Kidney (tissue), 13 donors: ENCODE measurements at regions not wholly inside any gene's neighbourhood (a gene's known extent, or its start where the extent isn't known, plus 50 kb on each side); places are given as distances from the start of the nearest gene placed in this dataset.

Experiments
- DNase-seq, 5 donors: peaks; one replicate each; pipeline ENCODE4 v3.0.0-alpha.2; 2013 to 2020
- FAIRE-seq: peaks from 2 replicates; lab custom pipeline; 2012; peaks lifted over from hg19 to GRCh38; lab: Jason Lieb, UNC
- H3K27ac ChIP-seq, 2 donors: one replicate each; pipeline ENCODE4 v1.7.0; 2013; ENCODE audit warnings: low read depth in 2 of 2, low read length in 2 of 2, inconsistent platforms in 1 of 2
- H3K27me3 ChIP-seq: one replicate; pipeline ENCODE4 v1.7.1; 2013; ENCODE audit warnings: low read length, inconsistent platforms; ENCODE audit not compliant: control insufficient read depth, insufficient read depth
- H3K36me3 ChIP-seq, 3 donors: one replicate each; pipeline versions ENCODE4 v1.7.0 to v1.7.1; 2013; ENCODE audit warnings: low read length in 3 of 3, control low read depth in 1 of 3, inconsistent platforms in 1 of 3; ENCODE audit not compliant: insufficient read depth in 3 of 3, control insufficient read depth in 2 of 3
- H3K4me1 ChIP-seq, 3 donors: one replicate each; pipeline versions ENCODE4 v1.7.0 to v1.7.1; 2013; ENCODE audit warnings: low read length in 3 of 3, inconsistent platforms in 1 of 3, low read depth in 1 of 3; ENCODE audit not compliant: control insufficient read depth in 2 of 3, insufficient read depth in 2 of 3
- H3K4me3 ChIP-seq, 3 donors: one replicate each; pipeline versions ENCODE4 v1.7.0 to v1.8.1; 2013; ENCODE audit warnings: low read length in 3 of 3, control low read depth in 1 of 3, inconsistent platforms in 1 of 3
- H3K9ac ChIP-seq, 3 donors: one replicate each; pipeline versions ENCODE4 v1.7.0 to v1.7.1; 2013; ENCODE audit warnings: low read length in 3 of 3, control low read depth in 1 of 3, inconsistent platforms in 1 of 3
- H3K9me3 ChIP-seq, 3 donors: one replicate each; pipeline versions ENCODE4 v1.7.0 to v1.7.1; 2013; ENCODE audit warnings: low read length in 3 of 3, control low read depth in 1 of 3, inconsistent platforms in 1 of 3; ENCODE audit not compliant: control insufficient read depth in 2 of 3, insufficient read depth in 1 of 3
- CTCF ChIP-seq: IDR thresholded peaks from 3 replicates; pipeline ENCODE4 v1.5.1; 2012; ENCODE audit warnings: mild to moderate bottlenecking, moderate library complexity, borderline replicate concordance; ENCODE audit not compliant: insufficient read depth; ENCODE audit errors: extremely low read depth
- intact Hi-C: fragments of 100-400 bp; cut with DNase I; formaldehyde crosslinking; loops from one replicate; pipeline ENCODE4 v1.11.1; 2022
- donor health status: control.
- donor health status: control.
- donor health status: control.
- donor health status: control.
- donor health status: control.
- donor health status: DM: yes; HTN: yes; CAD: no.
- donor health status: Normal renal cell carcinoma (clear cell type).

- no peaks in the 10 kb centered on the region for H3K27me3 ChIP-seq
- no peak for FAIRE-seq
- no peak for TF ChIP-seq CTCF
These were observed 317.4 kb upstream of the TNRC6C start for GRCh38 chr17:77640916-77641605.

GRCh38 chr17:77641718-77642117 lies 316.8 kb upstream of the TNRC6C start:
- Histone ChIP-seq H3K27me3 (no peaks in the 10 kb centered on the region), H3K9me3 (no peaks in the 10 kb centered on the region), H3K4me3 (no peak overlapping the region), H3K9ac (no peak overlapping the region), H3K4me1 (no peaks in the 10 kb centered on the region), H3K27ac (no peak overlapping the region), H3K36me3 (no peaks in the 10 kb centered on the region)
- FAIRE-seq (no peak), DNase-seq (no peak)
- intact Hi-C loops: no loop called here
- TF ChIP-seq CTCF: no peak

More at GRCh38 chr17:77640916-77641605, 317.4 kb upstream of the TNRC6C start:
- Histone ChIP-seq H3K4me1 (no peaks in the 10 kb centered on the region), H3K36me3 (no peaks in the 10 kb centered on the region), H3K27ac (no peak overlapping the region), H3K4me3 (no peak overlapping the region), H3K9me3 (no peaks in the 10 kb centered on the region), H3K9ac (no peak overlapping the region)
- intact Hi-C loops: no loop called here
- peak in 1 of 5 donors; percentile 11 for DNase-seq

GRCh38 chr17:77644181-77645071 lies 314.1 kb upstream of the TNRC6C start:
- Histone ChIP-seq H3K27ac (no peak overlapping the region), H3K36me3 (no peaks in the 10 kb centered on the region), H3K4me3 (no peak overlapping the region), H3K27me3 (no peaks in the 10 kb centered on the region), H3K9ac (no peak overlapping the region), H3K4me1 (no peaks in the 10 kb centered on the region), H3K9me3 (peaks cover 0 to under 1% (median 0%) of the 10 kb centered on the region in 3 donors)
- DNase-seq: peak in 2 of 5 donors; percentile 19 to 45
- TF ChIP-seq CTCF: no peak
- no peak for FAIRE-seq
- intact Hi-C loops: no loop called here
